ENCODE measurements at regions not wholly inside any gene's neighbourhood (a gene's known extent, or its start where the extent isn't known, plus 50 kb on each side); places are given as distances from the start of the nearest gene placed in this dataset.

GRCh38 chr3:18036450-18036815 lies 294.0 kb upstream of the TBC1D5 start:
- H3K36me3 ChIP-seq, result no peaks in the 10 kb centered on the region
- H3K27me3 ChIP-seq, result no peaks in the 10 kb centered on the region
- DNase-seq, result no peak
- intact Hi-C loops (cut with DNase I), result no loop called here
- H3K4me1 ChIP-seq (ENCODE audit: insufficient read depth), result no peaks in the 10 kb centered on the region
- 30 to 56% (median 38%) methylated on average over 1 of the region's 1 CpG for WGBS, 3 donors
- H3K4me3 ChIP-seq, result no peak overlapping the region
- TF ChIP-seq POLR2A (IDR thresholded peaks at IDR 0.05) (no peak), CTCF (IDR thresholded peaks at IDR 0.05) (no peak), EP300 (IDR thresholded peaks at IDR 0.05) (no peak)
- H3K9me3 ChIP-seq, result no peaks in the 10 kb centered on the region
- H3K27ac ChIP-seq, result no peak overlapping the region

- Histone ChIP-seq H3K4me3 (no peak overlapping the region), H3K9me3 (no peaks in the 10 kb centered on the region), H3K27ac (no peak overlapping the region), H3K27me3 (no peaks in the 10 kb centered on the region), H3K36me3 (no peaks in the 10 kb centered on the region), H3K4me1 (ENCODE audit: insufficient read depth) (no peaks in the 10 kb centered on the region)
- DNase-seq, result no peak
- WGBS, 3 donors, result 51 to 67% (median 58%) methylated on average over 2 of the region's 2 CpGs
- intact Hi-C loops (cut with DNase I), result no loop called here
- TF ChIP-seq CTCF (IDR thresholded peaks at IDR 0.05) (no peak), EP300 (IDR thresholded peaks at IDR 0.05) (no peak), POLR2A (IDR thresholded peaks at IDR 0.05) (no peak)
These were observed 293.4 kb upstream of the TBC1D5 start for GRCh38 chr3:18035641-18036449.

DNA sequence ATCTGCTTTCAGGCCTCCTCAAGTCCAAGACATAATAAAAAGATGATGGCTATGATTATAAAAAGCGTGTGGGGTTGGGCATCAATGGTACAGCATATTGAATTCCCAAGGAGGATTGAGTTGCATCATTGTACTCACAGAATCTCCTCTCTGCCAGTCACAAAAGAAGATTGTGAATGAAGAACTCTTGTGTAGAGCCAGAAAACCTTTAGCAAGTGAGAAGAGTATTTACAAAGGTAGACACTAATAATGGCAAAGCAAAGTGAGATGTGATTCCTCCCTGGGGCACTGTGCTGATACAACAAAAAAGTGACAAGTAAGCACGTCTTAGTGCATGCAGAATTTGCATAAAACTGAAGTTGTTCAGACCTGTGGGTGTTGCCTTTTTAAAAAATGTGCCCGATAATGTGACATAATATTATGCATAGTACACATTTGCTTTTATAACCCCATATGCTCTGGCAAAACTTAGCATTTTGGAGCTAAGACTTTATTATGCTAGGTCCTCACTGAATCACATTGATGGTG lies 291.2 kb upstream of the TBC1D5 start:
- WGBS, 3 donors, result 82 to 86% (median 83%) methylated on average over 3 of the region's 3 CpGs
- TF ChIP-seq POLR2A (IDR thresholded peaks at IDR 0.05) (no peak), EP300 (IDR thresholded peaks at IDR 0.05) (no peak), CTCF (IDR thresholded peaks at IDR 0.05) (no peak)
- intact Hi-C loops (cut with DNase I), result no loop called here
- H3K9me3 ChIP-seq, result no peaks in the 10 kb centered on the region
- H3K4me3 ChIP-seq, result no peak overlapping the region
- H3K4me1 ChIP-seq (ENCODE audit: insufficient read depth), result no peaks in the 10 kb centered on the region
- no peaks in the 10 kb centered on the region for H3K27me3 ChIP-seq
- DNase-seq, result no peak
- H3K36me3 ChIP-seq, result no peaks in the 10 kb centered on the region
- H3K27ac ChIP-seq, result no peak overlapping the region

GRCh38 chr3:18030371-18030870 lies 288.0 kb upstream of the TBC1D5 start:
- TF ChIP-seq POLR2A (IDR thresholded peaks at IDR 0.05), result no peak
- no peak for TF ChIP-seq CTCF (IDR thresholded peaks at IDR 0.05)
- TF ChIP-seq EP300 (IDR thresholded peaks at IDR 0.05), result no peak
- no peaks in the 10 kb centered on the region for H3K36me3 ChIP-seq
- no peak for DNase-seq
- H3K27ac ChIP-seq, result no peak overlapping the region
- H3K4me3 ChIP-seq, result no peak overlapping the region
- no peaks in the 10 kb centered on the region for H3K9me3 ChIP-seq
- no peaks in the 10 kb centered on the region for H3K4me1 ChIP-seq (ENCODE audit: insufficient read depth)
- WGBS, 3 donors, result 96 to 98% (median 97%) methylated on average over 8 of the region's 8 CpGs
- intact Hi-C loops (cut with DNase I), result no loop called here
- no peaks in the 10 kb centered on the region for H3K27me3 ChIP-seq

Data from ovary (tissue), 7 donors.